NCI-H1417 treated with DMSO at 0.1 percent for 48 hours (cell line): ENCODE measurements at regions not wholly inside any gene's neighbourhood (a gene's known extent, or its start where the extent isn't known, plus 50 kb on each side); places are given as distances from the start of the nearest gene placed in this dataset.
A peak's percentile ranks its signal among the peaks of the same experiment; 100 is the strongest.

Experiments
- DNase-seq: peaks from one replicate; lab custom pipeline; 2025; lab: John Stamatoyannopoulos, UW

DNA sequence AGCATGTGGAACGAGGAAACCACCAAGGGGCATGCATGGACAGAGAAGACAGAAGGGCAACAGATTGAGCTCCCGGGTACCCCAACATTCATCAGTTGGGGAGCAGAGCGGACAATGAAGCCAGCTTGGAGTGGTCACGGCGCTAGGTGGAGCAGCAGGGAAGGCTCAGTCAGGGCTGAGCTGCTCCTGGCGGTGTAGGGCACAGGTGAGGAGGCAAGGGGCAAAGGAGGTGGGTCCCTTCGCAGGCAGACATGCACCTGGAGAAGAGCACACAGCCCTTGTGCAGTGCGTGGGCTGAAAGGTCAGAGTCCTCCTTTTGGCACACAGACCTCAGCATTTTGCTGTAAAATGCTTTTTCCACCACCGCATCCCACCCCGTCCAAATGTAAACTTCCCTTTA is 90.0 kb upstream of the SLC6A6 start:
- no peak for DNase-seq

DNA sequence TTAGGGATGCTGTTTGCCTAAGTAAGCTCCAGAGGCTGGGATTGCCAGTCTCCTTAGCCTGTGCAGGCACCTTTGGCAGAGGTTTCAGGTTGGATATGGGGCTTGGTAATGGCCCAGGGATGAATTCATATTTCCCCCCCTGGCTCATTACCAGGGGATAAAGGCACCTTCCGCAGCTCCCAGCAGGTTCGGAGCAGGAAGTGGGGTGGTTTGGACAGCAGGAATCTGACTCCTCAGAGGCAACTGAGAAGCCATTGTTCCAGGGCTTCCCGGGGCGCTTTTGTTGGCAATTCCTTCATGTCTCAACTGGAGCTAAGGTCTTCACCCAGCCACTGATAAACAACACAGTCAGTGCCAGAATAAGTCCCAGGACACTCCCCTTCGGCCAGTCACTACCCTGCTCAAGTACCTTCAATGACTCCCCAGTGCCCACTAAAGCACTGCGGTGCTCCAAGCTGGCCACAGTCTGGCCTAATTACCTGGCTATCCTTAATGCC is 85.3 kb upstream of the SLC6A6 start:
- DNase-seq = no peak

DNA sequence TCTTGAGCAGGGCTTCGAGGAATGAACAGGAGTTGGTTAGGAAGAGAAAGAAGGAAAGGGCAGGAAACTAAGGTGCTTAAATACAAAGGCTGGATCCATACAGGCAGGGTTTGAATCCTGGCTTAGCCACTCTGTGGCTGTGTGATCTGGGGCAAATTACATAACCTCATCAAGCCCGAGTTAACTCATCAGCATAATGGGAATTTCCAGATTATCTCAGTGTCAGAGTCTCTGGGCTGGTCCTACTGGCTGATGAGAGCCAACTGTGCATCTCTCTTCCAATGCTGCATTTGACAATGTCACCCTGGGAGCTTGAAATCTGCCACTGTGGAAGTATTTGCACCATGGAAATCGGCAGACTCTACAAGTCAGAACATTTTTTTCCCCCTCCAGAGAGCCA is 83.8 kb upstream of the SLC6A6 start:
- no peak for DNase-seq

DNA sequence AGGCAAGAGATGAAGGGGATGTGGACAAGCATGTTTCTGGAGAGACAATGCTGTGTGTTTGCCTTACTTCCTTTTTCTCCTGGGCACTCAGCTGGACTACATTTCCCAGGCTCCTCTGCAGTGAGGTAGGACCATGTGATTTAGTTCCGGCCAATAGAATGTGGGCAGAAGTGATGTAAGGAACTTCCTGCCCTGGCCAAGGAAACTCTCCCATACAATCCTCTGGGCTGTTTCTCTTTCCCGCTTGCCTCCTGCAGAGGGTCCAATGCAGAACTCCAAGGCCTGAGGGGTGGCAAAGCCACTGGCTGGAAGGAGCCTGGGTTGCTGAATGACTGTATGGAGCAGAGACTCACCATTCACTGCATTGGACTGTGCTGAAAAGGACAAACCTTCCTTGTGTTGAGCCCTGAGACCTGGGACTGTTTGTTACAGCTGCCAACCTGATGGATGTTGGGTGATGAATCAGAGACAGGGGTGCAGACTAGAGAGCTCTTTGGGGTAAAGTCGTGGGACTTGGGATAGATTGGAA is 82.7 kb upstream of the SLC6A6 start:
- no peak for DNase-seq

DNA sequence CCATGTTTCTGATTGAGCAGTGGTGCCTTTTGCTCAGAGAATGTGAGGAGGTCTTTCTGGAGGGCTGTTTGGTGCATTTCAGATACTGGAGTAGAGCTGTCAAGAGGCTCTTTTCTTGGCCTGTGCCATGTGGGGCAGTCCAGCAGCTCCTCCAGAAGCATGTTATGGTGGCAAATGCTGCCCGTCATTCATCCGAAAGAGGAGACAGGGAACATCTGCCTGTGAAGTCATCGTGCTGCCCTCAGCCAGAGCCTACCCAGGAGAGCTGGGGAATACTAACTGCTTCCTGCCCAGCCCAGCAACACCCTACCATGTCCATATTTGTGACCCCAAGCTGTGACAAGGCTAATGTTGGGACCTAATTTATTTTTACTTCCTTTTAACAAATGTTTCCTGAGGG is 82.2 kb upstream of the SLC6A6 start:
- DNase-seq = no peak

DNA sequence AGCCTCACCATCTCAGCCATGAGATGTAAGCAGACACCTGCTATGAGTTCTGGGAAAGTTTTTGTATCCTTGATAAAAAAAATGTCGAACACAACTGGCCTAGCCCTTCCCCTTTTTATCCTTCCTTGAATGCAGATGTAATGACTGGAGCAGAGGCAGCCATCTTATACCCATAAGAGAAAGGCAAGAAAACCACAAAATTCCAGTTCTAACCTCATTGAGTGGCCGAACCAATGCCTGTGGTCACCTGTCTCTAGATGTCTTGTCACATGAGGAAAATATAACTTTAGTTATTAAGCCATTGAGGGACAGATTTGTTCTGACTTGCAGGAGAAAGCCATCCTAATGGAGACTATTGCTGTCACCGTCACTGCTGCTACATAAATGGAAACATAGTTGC is 80.4 kb upstream of the SLC6A6 start:
- no peak for DNase-seq

DNA sequence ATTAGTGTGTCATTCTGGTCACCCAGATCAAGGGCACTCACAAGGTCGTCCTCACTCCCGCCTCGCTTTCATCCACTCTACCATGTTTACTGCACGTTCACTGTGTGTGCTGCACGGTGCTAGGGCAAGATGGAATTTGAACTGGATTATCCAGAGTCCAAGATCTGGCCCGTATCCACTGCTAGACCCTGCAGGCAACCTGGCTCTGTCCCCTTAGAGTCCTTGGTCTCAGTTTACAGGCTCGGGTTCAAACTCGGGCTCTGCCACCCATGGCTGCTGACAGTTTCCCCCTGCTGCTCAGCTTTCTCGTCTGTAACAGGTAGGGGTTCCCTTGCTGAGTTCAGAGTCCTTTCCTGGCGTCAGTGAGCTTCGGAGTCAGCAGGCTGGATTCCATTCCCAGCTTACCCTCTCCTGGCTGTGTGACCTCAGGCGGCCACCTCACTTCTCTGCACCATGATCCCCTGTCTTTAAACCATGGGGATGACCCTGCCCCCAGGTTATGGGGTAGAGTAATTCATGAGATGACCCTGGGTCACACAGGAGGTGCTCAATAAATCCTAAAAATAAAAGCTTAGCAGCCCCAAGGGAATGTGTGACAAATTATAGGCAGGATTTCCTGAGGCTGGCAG is 79.6 kb upstream of the SLC6A6 start:
- no peak for DNase-seq

DNA sequence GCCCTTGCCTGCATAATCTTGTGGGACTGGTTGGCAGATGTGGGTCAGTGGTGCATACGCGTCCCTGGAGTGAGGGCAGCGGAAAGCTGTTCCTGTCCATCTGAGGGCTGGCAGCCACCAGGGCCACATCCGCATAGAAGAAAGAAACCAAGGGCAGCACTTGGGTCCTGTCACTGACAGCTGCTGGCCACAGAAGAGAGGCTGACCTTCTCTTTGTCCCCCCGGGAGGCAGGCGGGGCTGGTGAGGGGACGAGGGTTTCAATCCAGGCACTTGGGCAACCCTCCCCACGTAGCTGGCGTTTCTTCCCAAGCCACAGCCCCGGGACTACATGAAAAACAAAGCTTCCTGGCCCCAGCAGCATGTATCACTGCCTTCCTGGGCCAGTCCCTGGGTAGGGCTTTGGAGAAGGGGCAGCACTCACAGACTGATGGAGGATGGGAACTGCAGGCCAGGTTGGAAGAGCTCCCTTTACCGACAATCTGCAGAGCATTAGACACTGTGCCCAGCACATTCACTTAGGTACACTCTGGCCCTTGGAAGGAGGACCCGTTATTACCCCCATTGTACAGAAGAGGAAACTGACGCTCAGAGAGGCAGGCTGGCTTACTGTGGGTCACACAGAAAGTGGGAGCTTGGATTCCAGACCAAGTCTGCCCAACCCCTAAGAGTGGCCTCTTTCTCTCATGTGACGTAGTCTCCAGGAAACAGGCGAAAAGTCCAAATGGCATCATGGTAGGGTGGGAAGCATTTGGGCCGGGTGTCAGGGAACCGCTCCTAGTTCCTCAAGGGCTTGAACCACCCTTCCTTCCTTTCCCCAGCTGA is 78.8 kb upstream of the SLC6A6 start:
- DNase-seq = no peak

DNA sequence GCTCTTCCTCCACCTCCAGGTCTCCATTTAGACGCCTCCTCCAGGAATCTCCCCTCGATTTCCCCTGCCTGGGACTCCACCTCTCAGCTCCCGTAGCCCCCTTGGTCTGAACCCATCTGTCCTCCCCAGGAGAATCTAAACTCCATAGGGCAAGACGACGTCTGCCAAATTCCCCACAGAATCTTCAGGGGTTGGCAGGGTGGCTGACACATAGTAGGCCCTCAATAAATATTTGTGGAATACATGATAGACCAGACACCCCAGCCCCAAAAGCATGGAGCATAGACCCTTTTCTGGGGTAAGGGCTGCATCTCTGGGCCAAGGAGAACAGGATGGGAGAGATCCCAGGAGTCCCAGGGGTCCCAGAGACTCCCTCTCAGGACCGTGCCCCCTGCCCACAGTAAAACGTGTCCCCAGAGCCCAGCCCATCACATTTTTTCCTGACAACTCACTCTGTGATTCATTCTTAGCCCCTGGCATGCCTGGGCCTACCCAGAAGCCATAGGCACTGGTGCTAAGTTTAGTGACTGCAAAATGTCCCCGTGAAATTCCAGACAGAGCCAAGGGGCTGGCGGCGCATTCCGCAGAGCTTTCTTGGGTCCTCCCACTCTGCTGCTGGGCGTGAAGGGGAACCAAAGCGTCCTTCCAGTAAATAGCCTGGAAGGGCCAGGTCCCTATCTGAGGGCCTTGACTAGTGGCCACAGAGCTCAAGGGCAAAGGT is 78.0 kb upstream of the SLC6A6 start:
- DNase-seq = no peak

DNA sequence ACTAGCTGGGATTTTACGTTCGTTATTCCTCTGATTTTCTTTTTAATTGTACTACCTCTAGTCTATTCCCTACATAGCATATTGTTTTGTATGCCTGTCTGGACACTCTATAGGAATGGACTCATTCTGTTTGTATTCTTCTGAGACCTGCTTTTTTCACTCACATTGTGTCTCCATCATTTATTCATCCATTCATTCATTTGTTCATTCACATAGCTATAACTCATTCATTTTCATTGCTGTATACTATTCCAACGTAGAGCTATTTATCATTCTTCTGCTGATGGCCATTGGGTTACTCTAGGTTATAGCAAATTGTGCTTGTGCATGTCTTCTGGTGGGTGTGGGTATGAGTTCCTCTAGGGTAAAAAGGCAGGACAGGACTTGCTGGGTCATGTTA is 74.0 kb upstream of the SLC6A6 start:
- DNase-seq = no peak

DNA sequence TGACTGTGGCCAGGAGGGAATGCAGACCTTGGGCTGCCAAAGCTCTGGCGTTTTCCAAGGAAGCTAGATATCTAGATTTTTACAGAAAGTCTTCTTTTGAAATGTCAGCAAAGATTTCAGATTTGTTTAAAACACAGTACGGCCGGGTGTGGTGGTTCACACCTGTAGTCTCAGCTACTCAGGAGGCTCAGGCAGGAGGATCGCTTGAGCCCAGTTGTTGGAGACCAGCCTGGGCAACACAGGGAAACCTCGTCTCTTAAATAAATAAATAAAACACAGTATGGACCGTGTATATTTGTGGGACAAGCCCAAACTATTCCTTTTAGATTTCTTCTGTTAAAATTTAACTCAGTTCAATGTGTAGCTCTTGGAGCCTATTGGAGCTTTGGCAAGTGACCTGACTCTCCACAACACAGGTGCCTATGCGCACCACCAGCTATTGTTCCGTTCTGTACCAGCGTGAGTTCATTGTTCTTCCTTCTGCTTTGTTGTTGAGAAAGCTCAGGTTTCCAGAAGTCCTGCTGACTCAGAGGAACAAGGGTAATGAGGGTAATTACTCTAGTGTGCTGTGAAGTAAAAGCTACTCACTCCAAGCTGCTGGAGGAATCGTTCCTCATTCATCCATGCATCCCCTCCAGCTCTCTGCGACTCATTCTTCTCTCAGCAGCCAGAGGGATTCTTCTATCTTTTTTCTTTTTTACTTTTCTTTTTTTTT is 73.1 kb upstream of the SLC6A6 start:
- peak; percentile 86 for DNase-seq

DNA sequence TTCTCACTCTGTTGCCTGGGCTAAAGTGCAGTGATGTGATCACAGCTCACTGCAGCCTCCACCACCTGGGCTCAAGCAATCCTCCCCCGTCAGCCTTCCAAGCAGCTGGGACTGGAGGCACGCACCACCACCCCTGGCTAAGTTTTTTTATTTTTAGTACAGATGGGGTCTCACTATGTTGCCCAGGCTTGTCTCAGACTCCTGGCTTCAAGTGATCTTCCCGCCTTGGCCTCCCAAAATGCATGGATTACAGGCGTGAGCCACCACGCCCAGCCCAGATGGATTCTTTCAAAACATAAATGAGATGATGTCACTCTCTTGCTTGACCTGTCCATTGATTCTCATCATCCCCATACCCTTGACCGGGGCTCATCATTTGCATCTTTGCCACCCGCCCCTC is 72.6 kb upstream of the SLC6A6 start:
- no peak for DNase-seq

DNA sequence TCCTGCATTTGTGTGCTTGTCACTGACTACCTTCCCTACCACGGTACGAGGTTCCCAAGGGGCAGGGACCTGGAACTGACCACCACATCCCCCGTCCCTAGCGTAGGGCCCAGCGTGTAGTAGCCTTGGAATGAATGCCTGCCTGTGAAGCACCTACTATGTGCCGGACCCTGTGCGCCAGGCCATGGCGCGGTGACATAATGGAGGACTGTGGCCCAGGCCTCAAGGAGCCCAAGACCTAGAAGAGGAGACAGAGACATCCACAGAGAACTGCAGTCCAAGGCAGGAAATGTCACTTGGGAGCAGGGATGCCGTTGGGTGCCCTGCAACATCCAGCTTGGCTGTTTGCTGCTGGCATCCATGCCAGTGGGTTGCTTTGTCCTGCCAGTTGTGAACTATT is 71.9 kb upstream of the SLC6A6 start:
- DNase-seq = no peak

DNA sequence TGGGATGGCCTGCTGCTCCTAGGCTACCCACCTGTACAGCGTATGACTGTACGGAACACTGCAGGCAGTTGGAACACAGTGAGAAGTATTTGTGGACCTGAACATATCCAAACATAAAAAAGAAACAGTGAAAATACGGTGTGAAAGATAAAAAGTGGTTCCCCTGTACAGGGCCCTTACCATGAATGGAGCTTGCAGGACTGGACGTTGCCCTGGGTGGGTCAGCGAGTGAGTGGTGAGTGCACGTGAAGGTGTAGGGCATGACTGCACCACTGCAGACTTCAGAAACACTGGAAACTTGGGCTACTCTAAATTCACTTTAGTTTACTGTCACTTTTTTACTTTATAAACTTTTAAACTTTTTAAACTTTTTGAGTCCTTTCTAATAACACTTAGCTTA is 71.2 kb upstream of the SLC6A6 start:
- no peak for DNase-seq

DNA sequence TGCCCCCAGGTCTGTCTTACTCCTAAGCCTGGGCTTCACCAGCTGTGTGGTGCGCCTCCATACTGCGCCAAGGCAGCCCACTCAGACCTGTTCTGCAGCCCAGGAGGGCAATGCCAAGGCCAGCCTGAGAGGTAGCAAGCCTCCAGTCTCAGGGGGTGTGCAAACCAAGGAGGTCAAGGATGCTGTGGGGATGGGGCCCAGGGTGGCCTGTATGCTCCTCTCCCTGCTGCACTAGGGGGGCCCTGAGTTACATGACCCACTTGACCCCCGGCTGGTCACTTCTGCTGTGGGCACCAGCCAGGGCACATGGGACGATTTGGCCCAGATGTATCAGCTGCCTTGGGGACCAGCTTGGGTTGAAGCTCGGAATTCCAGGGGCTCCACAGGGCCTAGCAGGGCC is 70.0 kb upstream of the SLC6A6 start:
- DNase-seq = no peak

DNA sequence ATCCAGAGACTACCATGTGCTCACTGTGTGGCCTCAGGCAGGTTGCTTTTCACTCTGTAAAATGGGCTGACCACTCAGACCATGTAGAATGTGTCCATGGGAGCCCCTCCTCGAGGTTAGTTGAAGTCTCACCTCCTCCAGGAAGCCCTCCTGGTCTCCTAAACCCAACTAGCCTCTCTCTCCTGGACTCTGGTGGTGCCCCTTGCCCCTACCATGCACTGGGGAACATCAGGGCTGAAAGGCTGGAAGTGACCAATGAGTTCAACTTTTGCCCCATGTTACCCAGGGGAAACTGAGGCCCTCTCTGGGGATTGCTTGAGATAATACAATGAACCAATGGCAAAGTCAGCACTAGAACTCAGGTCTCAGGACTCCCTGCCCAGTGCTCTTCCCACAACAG is 69.2 kb upstream of the SLC6A6 start:
- no peak for DNase-seq

DNA sequence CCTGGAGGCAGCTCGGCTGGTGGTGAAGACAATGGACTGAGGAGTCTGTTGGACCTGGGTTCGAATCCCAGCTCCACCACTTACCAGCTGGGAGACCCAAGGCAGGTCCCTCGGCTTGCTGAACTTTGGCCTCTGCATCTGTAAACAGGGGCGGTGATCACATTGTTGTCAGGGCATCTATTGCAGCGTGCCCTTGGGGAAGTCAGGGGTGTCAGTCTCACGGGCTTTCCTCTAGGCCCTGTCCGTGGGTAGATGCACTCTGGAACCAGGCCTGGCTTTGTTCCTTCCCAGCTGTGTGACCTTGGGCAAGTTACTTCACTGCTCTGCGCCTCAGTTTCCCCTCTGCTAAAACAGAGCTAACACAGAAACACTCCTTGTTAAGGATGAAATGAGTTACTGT is 68.8 kb upstream of the SLC6A6 start:
- DNase-seq = no peak

DNA sequence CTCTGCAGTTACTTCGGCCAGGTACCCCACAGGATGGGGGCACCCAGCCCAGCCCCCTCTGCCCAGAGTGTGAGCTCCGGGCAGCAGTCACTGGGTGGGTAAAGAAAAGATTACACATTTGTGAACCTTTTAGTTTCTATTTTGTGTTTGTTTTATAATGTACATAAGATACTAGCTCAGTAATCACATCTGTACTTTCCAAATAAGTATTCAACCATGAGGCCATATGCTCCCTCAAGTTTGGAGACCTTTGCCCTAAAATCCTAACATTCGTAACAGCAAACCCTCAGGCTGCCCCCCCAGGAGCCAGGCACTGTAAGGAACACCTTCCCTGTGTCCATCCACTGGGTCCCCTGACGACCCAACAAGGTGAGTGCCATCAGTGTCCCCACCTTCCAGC is 68.3 kb upstream of the SLC6A6 start:
- DNase-seq = no peak

DNA sequence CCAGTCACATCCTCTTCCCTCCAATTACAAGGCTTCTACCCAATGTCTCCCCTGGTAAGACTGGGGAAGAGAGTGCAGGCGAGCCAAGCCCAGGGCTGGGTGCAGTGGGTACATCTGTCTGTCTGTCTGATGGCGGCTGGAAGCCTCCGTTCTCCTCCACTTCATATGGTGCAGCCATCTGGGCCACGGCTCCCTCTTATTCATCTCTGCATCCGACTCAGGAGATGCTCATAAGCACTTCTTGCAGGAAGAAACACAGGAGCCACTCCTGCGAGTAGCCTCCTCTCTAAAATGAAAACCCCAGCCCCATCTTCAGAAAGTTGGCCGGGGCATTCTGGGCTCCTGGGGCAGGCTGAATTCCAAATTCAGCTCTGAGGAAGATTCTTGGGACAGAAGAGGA is 67.5 kb upstream of the SLC6A6 start:
- DNase-seq = no peak

DNA sequence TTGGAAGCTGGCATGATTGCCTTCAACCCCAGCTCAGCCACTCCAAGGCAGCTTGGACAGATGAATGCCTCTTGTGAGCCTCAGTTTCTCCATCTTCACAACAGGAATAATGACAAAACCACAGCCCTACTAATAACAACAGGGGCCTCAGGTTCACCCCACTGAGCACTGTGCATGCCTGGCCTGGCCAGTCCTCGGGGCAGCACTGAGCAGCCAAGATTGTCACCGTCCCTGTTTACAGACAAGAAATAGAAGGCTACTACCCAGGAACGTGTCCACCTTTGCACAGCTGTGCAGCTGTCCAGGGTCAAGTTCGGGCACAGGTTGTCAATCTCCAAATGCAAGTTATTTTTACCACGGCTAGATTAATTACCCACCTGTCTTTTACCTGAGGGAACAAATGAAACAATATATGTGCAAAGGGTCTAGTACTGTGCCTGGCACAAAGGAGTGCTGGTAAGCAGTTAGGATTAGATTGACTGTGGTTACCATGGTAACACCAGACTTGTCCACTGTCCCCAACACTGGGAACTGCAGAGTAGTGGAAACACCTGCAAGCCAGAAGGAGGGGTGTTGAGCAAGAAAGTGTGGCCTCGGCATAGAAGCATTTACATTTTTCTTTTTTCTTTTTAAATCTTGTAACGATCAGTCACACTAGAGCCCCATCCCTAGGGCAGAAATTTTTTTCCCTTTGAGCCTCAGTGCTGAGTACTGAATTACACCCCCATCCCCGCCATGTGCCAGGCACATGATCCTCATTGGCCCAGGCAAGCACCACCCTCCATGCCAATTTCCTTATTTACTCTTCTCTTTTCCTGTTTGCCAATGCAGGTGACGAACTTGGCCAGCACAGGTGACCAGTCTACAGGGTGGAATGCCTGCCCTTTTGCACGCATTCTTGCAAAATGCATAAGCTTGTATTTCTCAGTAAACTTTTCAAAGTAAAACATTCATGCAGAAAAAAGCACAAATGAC is 66.3 kb upstream of the SLC6A6 start:
- DNase-seq = no peak
